ENCODE measurements at regions not wholly inside any gene's neighbourhood (a gene's known extent, or its start where the extent isn't known, plus 50 kb on each side); places are given as distances from the start of the nearest gene placed in this dataset.
"Not testable (repeated sequence)": the region's sequence is repeated elsewhere in the genome, so short reads cannot be mapped to it uniquely, and the experiment has no call there.

- TF ChIP-seq GATA2 (IDR thresholded peaks at IDR 0.05; ENCODE audit: insufficient read depth, insufficient read length, low read depth, low read length); POLR2A (IDR thresholded peaks at IDR 0.05; ENCODE audit: low read depth, low read length); EZH2 (IDR thresholded peaks at IDR 0.05; ENCODE audit: borderline replicate concordance, low read depth, low read length, severe bottlenecking): not testable (repeated sequence)
- TF ChIP-seq, protein P1, sequence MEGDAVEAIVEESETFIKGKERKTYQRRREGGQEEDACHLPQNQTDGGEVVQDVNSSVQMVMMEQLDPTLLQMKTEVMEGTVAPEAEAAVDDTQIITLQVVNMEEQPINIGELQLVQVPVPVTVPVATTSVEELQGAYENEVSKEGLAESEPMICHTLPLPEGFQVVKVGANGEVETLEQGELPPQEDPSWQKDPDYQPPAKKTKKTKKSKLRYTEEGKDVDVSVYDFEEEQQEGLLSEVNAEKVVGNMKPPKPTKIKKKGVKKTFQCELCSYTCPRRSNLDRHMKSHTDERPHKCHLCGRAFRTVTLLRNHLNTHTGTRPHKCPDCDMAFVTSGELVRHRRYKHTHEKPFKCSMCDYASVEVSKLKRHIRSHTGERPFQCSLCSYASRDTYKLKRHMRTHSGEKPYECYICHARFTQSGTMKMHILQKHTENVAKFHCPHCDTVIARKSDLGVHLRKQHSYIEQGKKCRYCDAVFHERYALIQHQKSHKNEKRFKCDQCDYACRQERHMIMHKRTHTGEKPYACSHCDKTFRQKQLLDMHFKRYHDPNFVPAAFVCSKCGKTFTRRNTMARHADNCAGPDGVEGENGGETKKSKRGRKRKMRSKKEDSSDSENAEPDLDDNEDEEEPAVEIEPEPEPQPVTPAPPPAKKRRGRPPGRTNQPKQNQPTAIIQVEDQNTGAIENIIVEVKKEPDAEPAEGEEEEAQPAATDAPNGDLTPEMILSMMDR (IDR thresholded peaks at IDR 0.05; ENCODE audit: extremely low read depth in 1 of 2, insufficient read depth in 1 of 2, low read depth in 1 of 2, low read length in 2 of 2) = not testable (repeated sequence)
Observed at GRCh38 chr5:124496968-124497367, 249.5 kb downstream of the ZNF608 start.

Measured in endothelial cell of umbilical vein (primary cell).